Activated T-helper 17 cell treated with anti-CD3 and anti-CD28 coated beads, Interleukin-2, amount 50 U/mL, for 72 hours (primary cell): ENCODE measurements at regions not wholly inside any gene's neighbourhood (a gene's known extent, or its start where the extent isn't known, plus 50 kb on each side); places are given as distances from the start of the nearest gene placed in this dataset.

Source experiments
- ATAC-seq: fragments of 150-1000 bp; cut with Tn5 transposase; replicated peaks from 2 replicates; pipeline ENCODE4 v1.10.0; 2021; ENCODE audit warnings: mild to moderate bottlenecking, moderate library complexity
- H3K27ac Mint-ChIP-seq: one replicate; pipeline ENCODE4 v1.8.0; 2022; ENCODE audit warnings: mixed read lengths
- H3K27me3 Mint-ChIP-seq: one replicate; pipeline ENCODE4 v1.8.0; 2022; ENCODE audit warnings: mixed read lengths
- H3K36me3 Mint-ChIP-seq: one replicate; pipeline ENCODE4 v1.8.0; 2022; ENCODE audit warnings: low read depth, mild to moderate bottlenecking, mixed read lengths
- H3K4me1 Mint-ChIP-seq: one replicate; pipeline ENCODE4 v1.8.0; 2022; ENCODE audit warnings: mixed read lengths
- H3K4me3 Mint-ChIP-seq: one replicate; pipeline ENCODE4 v1.8.0; 2022; ENCODE audit warnings: mild to moderate bottlenecking, mixed read lengths
- H3K9me3 Mint-ChIP-seq: one replicate; pipeline ENCODE4 v1.8.0; 2022; ENCODE audit warnings: mixed read lengths

GRCh38 chr4:147407261-147408045 lies 73.4 kb upstream of the EDNRA start:
- no peaks in the 10 kb centered on the region for H3K27me3 Mint-ChIP-seq
- no peaks in the 10 kb centered on the region for H3K4me1 Mint-ChIP-seq
- peaks cover 7% of the 10 kb centered on the region for H3K9me3 Mint-ChIP-seq
- H3K27ac Mint-ChIP-seq, result no peak overlapping the region
- ATAC-seq, result no peak
- H3K4me3 Mint-ChIP-seq, result no peak overlapping the region
- no peaks in the 10 kb centered on the region for H3K36me3 Mint-ChIP-seq

- Mint-ChIP-seq H3K27me3 (no peaks in the 10 kb centered on the region), H3K27ac (no peak overlapping the region), H3K4me3 (no peak overlapping the region), H3K4me1 (no peaks in the 10 kb centered on the region), H3K36me3 (no peaks in the 10 kb centered on the region), H3K9me3 (peaks cover 7% of the 10 kb centered on the region)
- ATAC-seq, result no peak
Measured at GRCh38 chr4:147408189-147408588, 72.7 kb upstream of the EDNRA start.

DNA sequence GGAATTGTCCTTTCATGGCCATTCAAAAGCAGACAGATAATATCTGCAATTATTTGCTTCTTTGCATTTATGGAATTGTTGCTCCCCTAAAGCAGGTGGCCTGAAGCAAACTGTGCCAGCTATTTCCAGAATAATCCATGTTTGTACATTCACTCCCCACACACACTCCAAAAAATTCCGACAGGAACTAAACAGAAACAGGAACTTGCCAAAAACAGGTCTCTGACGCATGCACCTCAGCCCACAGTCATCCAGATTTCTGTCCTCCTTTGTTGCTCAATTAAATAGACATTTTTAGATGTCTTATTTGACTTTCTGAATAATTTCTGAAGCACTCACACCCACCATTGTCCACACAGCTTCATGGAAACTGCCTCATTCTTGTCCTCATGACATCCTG lies 71.5 kb upstream of the EDNRA start:
- Mint-ChIP-seq H3K36me3 (no peaks in the 10 kb centered on the region), H3K4me3 (no peak overlapping the region), H3K9me3 (peaks cover 12% of the 10 kb centered on the region), H3K27me3 (no peaks in the 10 kb centered on the region), H3K27ac (no peak overlapping the region), H3K4me1 (no peaks in the 10 kb centered on the region)
- ATAC-seq, result no peak

GRCh38 chr4:147418226-147418625 lies 62.7 kb upstream of the EDNRA start:
- Mint-ChIP-seq H3K4me1 (no peaks in the 10 kb centered on the region), H3K36me3 (no peaks in the 10 kb centered on the region), H3K9me3 (peaks cover 18% of the 10 kb centered on the region), H3K4me3 (no peak overlapping the region), H3K27ac (no peak overlapping the region), H3K27me3 (peaks cover 5% of the 10 kb centered on the region)
- no peak for ATAC-seq

GRCh38 chr4:147421456-147421855 lies 59.4 kb upstream of the EDNRA start:
- peaks cover 10% of the 10 kb centered on the region for H3K9me3 Mint-ChIP-seq
- H3K27ac Mint-ChIP-seq, result no peak overlapping the region
- peaks cover 5% of the 10 kb centered on the region for H3K27me3 Mint-ChIP-seq
- no peaks in the 10 kb centered on the region for H3K36me3 Mint-ChIP-seq
- no peak for ATAC-seq
- no peak overlapping the region for H3K4me3 Mint-ChIP-seq
- no peaks in the 10 kb centered on the region for H3K4me1 Mint-ChIP-seq

DNA sequence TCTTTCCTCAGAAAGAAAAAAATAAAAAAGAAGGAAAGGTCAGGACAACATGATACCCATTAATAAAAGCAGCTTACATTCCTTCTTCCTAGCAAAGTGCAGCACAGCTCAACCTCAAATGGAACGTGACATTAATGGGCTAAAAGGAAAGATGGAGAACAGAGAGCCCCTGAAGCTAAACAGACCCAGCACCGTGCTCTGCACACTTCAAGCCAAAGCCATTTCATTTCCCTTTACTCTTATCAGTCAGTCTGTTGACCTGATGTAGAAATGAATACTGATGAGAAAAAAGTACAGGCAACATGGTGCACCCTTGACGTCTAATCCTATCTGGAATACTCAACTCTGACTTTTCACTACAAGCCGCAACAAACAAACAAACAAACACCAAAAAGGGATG lies 57.7 kb upstream of the EDNRA start:
- H3K36me3 Mint-ChIP-seq, result no peaks in the 10 kb centered on the region
- no peak overlapping the region for H3K27ac Mint-ChIP-seq
- H3K27me3 Mint-ChIP-seq, result peaks cover 4% of the 10 kb centered on the region
- H3K4me1 Mint-ChIP-seq, result no peaks in the 10 kb centered on the region
- no peak for ATAC-seq
- H3K4me3 Mint-ChIP-seq, result no peak overlapping the region
- H3K9me3 Mint-ChIP-seq, result peaks cover 6% of the 10 kb centered on the region

DNA sequence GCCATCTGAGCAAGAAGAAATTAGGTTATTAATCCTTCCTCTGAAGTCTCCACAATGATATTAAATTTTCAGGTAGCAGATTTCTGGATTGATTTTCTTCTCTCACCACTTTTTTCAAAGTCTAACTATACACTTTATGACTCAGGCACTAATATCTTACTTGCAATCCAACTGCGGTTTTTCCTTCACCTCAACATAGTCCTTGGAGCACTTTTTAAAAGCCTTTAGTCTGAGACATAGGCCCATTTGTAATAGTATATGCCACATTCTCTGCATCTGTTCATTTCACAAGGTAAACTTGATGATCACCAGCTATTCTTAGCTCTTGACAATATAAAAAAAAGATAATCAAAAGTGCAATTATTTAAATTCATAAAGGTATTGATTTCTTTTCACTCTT lies 55.9 kb upstream of the EDNRA start:
- Mint-ChIP-seq H3K4me3 (no peak overlapping the region), H3K27ac (no peak overlapping the region), H3K27me3 (peaks cover 4% of the 10 kb centered on the region), H3K36me3 (no peaks in the 10 kb centered on the region), H3K4me1 (no peaks in the 10 kb centered on the region), H3K9me3 (peaks cover 3% of the 10 kb centered on the region)
- ATAC-seq, result no peak

- Mint-ChIP-seq H3K36me3 (no peaks in the 10 kb centered on the region), H3K27ac (no peak overlapping the region), H3K4me3 (no peak overlapping the region), H3K27me3 (peaks cover 4% of the 10 kb centered on the region), H3K4me1 (no peaks in the 10 kb centered on the region), H3K9me3 (no peaks in the 10 kb centered on the region)
- no peak for ATAC-seq
Measured at GRCh38 chr4:147428583-147428982, 52.3 kb upstream of the EDNRA start.

DNA sequence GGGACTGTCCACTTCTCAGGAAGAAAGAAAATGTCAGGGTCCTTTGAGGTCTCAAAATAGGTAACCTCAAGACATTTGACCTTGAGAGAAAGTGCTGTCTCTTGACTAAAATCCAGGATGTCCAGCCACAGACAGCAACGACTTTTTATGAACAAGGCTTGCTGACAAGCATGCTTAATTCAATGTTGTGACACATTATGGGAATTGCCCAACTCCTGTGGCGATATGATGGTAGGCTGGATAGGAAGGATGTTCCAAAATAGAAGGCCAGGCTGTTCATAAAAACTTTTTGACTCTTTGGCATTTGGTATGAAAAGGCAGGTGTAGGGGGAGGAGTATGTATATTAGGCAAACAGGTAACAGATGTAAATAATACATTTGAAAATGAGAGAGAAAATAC lies 50.8 kb upstream of the EDNRA start:
- H3K27ac Mint-ChIP-seq, result no peak overlapping the region
- no peak overlapping the region for H3K4me3 Mint-ChIP-seq
- no peak for ATAC-seq
- H3K27me3 Mint-ChIP-seq, result peaks cover 4% of the 10 kb centered on the region
- no peaks in the 10 kb centered on the region for H3K9me3 Mint-ChIP-seq
- no peaks in the 10 kb centered on the region for H3K36me3 Mint-ChIP-seq
- no peaks in the 10 kb centered on the region for H3K4me1 Mint-ChIP-seq
